Testis (tissue), 2 donors: ENCODE measurements at regions not wholly inside any gene's neighbourhood (a gene's known extent, or its start where the extent isn't known, plus 50 kb on each side); places are given as distances from the start of the nearest gene placed in this dataset.

Source experiments
- CTCF ChIP-seq, 3 experiments: fragments of 450-650 bp in 2 of 3; fragments of 200-600 bp in 1 of 3; sonication (generic) in 1 of 3; IDR thresholded peaks; one replicate each; pipeline ENCODE4 v1.5.1; 2016 to 2019; ENCODE audit warnings: antibody characterized with exemption in 3 of 3, mild to moderate bottlenecking in 2 of 3, moderate library complexity in 1 of 3
- POLR2A ChIP-seq: fragments of 450-650 bp; IDR thresholded peaks from one replicate; pipeline ENCODE4 v1.6.1; 2017; ENCODE audit warnings: antibody characterized with exemption, mild to moderate bottlenecking, moderate library complexity

GRCh38 chr12:82176026-82176425 is 182.2 kb downstream of the CCDC59 start:
- TF ChIP-seq CTCF (IDR thresholded peaks at IDR 0.05) (no peak), POLR2A (no peak)
